ENCODE measurements at regions not wholly inside any gene's neighbourhood (a gene's known extent, or its start where the extent isn't known, plus 50 kb on each side); places are given as distances from the start of the nearest gene placed in this dataset.

DNA sequence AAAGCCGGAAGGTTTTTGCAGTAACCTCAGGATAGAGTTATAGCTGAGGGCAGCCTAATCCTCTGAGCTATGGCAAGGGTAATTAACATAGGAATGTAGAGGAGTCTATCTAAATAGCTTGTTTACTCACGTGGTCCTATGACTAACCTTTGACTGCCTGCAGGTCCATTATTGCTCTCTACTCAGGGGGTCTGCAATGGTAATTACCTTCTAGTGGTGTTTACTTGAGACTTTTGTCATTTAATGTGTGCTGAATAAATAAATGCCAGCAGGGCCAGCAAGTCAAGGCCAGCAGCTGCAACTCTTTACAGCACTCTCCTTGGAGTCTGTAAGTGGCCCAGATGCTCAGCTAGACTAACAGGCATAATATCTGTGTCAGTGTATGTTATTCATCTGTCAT, 212.7 kb upstream of the FMR1 start:
- DNase-seq = no peak

DNA sequence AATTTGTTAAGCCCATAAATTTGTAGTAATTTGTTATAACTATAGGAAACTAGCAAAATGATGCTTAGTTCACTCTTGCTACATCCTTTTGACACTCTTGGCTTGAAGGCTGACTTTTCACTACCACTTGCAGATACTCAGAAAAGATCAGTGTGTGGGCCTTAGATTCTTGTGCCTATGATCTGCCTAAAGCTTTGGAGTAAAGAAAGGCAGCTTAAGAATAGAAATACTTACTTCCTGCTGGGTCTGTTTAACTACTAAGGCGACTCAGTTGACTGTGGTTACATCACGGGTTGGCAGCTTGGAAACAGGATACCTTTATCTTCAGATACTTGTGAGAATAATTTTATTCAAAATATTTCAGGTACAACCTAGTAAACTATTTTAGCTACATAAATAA, 201.4 kb upstream of the FMR1 start:
- no peak for DNase-seq

DNA sequence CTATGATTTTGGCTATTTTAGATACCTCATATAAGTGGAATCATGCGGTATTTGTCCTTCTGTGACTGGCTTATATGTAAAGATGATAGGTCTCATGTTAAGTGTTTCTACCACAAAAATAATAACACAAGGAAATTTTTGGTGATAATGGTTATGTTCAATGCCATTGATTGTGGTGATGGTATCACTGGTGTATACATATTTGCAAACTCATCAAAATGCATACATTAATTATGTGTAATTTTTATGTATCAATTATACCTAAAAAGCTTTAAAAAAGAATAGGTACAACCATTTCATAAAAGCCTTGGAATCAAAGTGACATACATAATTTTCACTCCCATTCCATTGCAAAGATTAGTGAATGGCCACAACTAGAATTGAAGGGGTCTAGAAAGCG, 178.3 kb upstream of the FMR1 start:
- no peak for DNase-seq

DNA sequence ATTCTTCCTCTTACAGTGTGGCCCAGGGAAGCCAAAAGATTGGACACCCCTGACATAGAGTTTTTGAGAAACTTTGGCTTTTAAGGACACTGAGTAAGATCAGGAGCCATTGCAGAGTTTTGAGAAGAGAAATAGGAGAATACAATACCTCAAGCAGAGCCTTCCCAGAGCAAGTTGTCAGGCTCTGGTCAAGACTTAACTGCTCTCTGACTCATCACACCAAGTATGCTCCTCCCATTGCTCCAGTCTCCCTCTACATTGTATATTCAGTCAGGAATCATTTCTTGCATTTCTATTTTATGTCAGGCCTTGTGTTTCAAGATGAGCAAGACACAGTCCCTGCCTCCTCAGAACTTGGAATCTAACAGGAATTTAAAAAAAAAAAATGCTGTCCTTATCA, 176.4 kb upstream of the FMR1 start:
- no peak for DNase-seq

DNA sequence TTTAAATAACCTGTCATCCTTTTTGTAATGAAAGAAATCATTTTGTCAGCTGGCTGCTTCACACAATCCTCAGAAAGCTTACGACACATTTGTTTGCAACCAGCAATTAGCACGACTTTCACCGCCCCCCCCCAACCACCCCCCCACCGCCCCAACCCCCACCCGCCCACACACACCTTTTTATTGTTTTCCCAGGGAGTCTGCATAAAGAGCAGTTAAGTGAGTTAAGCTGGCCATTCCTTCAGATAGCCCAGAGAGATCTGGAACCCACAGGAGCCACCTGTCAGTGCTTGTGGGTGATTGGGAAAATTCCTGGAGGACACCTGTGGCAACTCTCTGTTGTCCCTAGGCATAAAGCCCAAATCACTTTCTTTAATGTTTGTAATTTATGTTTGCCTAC, 175.7 kb upstream of the FMR1 start:
- DNase-seq = no peak

DNA sequence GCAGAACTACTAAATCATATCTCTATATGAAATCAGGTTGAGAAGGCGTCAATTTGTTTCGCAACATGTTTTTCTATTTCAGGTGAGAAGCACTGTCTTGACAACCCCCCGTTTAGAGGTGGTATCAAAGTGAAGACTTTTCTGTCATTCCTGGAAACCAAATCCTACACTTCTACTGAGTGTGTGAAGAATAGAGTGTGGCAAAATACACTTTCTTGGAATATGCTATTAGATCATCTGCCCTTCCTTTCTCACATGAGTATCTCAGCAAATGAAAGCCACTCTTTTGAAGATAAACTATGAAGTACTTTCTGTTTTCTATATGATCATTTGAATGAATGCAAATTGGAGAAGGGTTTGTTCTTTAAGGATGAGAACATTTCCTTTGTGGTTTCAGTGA, 174.0 kb upstream of the FMR1 start:
- DNase-seq = no peak

- DNase-seq = no peak
Observed at GRCh38 chrX:147738265-147738664, 173.5 kb upstream of the FMR1 start.

DNA sequence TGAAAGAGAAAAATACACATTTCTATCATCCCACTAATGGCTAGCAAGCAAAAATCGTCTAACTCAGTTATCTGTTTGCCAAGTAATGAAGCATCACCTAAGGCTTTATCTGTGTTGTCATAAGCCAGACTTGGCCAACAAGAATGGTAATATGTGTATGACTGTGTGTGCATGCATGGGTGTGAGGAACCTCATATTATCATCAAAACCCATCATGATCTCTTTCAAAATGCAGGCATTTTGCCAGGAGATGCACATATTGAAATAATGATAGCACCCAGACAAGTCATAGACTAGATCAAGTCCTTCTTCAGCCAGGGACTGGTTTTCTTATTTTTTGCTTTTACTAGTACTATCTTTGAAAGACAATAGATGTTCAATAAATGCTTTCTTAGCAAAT, 172.5 kb upstream of the FMR1 start:
- no peak for DNase-seq

GRCh38 chrX:147741776-147742175, 169.9 kb upstream of the FMR1 start:
- DNase-seq = no peak

DNA sequence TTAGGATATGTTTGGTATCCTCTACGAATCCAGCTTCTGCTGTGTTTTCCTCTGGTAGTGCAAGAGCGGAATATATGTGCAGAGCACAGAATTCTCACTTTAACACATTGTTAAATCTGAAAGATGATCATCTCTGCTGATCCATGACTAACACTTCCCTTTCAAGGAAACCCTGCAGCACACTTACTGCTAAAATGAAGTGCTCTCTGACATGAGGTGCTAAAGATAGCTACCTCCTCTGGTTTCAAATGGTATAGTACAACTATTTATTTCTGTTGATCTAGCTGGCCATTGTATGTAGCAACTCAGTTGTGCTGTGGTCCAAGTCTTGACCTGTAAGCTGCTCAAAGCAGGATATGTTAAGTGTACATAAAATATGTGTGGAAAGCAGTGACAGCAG, 162.4 kb upstream of the FMR1 start:
- DNase-seq = no peak

GRCh38 chrX:147757750-147758149, 154.0 kb upstream of the FMR1 start:
- DNase-seq = no peak

GRCh38 chrX:147763131-147763530, 148.6 kb upstream of the FMR1 start:
- no peak for DNase-seq

- DNase-seq = no peak
Observed at GRCh38 chrX:147764868-147765267, 146.9 kb upstream of the FMR1 start.

GRCh38 chrX:147770858-147771257, 140.9 kb upstream of the FMR1 start:
- DNase-seq = no peak

DNA sequence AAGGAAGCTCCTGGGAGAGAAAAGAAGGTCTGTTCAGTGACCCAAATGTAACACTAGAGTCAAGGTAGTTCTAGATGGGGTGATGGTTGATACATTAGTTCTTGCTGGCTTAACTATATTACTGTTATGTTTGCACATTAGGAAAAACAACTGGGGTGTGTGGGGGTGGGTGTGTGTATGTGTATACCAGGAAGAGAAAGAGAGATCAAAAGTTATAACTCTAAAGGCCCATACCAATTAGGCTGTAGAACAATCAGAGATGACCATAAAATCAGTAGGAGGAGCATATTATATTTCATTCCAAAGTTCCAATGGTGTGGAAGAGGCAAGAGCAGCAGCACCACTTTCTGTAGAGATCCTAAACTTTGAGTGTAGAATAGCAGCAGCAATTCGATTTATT, 134.7 kb upstream of the FMR1 start:
- no peak for DNase-seq

DNA sequence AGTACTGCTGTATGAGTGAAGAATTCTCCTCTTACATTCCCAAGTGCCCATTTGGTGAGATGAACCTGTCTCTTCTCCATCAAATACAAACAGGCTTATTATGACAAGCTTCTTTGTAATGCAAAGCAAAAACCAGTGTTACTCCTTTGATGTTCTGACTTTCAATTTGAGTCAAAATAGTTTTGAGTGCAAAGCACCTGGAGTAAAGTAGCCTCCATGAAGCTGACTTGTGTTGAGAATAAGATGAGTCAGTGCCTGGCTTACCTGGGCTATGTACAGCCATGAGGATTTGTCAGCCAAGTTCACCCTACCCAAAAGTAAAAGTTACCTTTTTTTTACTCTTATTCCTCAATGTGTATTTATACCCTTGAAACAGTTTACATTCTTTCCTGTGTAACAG, 132.5 kb upstream of the FMR1 start:
- DNase-seq = no peak

DNA sequence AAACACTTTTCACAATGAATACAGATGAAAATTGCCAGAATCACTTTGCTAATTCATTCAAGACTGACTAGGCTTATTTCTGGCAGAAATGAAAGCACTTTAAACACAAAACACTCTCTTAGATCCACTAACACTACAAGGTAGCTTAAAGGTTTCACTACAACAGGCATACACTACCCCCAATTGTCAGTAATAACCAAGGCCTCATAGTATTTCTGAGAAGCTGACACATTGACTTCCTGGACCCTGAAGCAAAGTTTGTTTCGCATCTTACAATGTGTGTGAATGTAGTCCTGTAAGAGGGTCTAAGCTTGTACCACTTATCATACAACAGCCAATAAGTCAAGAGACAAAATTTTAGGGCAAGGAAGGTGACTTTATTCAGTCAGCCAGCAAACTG, 129.9 kb upstream of the FMR1 start:
- no peak for DNase-seq

GRCh38 chrX:147788641-147789350, 122.9 kb upstream of the FMR1 start:
- DNase-seq = no peak

GRCh38 chrX:147800663-147801062, 111.1 kb upstream of the FMR1 start:
- DNase-seq = no peak

DNA sequence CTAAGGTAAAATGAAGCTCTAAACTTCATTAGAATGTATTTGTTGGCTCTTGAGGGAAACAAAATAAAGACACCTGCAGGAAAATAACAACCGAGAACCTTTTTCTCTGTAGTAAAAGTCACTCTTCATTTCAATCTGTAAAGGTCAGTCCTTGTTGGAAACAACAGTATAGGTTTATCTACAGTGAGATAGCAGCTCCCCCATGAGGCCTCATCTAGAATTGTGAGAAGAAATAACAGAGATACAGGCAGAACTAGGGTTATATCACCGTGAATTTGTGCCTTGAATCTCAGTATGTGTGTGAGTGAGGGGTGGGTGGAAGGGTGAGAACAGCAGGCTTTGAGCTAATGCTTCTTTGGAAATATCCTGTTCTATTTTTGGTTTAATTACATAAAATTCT, 107.8 kb upstream of the FMR1 start:
- DNase-seq = peak; percentile 1

GRCh38 chrX:147811803-147812202, 99.9 kb upstream of the FMR1 start:
- no peak for DNase-seq

DNA sequence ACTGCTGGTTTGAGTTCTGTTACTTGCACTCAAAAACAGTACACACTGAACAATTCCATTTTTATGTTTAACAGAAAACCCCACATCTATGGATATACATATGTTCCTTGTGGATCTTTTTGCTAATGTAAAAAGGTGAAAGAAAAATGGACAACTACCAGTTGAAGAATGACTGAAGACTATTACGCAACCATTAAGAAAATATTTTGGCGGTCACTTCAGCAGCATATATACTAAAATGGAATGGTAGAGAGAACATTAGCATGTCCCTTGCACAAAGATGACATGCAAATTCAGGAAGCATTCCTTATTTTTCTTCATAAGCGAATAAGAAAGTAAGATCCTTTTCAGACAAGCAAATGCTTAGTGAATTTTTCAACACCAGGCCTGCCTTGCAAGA, 84.6 kb upstream of the FMR1 start:
- DNase-seq = no peak

DNA sequence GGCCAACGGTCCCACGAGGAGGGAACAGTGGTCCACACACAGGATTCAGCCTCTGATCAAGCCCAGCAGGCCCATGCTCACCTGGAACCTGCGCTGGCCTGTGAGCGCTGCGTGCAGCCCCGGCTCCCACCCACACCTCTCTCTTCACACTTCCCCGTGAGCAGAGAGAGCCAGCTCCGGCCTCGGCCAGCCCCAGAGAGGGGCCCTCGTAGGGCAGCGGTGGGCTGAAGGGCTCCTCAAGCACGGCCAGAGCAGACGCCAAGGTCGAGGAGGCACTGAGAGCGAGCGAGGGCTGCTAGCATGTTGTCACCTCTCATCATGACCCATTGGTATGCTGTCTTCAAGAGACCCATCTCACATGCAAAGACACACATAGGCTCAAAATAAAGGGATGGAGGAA, 83.0 kb upstream of the FMR1 start:
- DNase-seq = no peak

GRCh38 chrX:147832707-147833348, 78.9 kb upstream of the FMR1 start:
- DNase-seq = no peak

DNA sequence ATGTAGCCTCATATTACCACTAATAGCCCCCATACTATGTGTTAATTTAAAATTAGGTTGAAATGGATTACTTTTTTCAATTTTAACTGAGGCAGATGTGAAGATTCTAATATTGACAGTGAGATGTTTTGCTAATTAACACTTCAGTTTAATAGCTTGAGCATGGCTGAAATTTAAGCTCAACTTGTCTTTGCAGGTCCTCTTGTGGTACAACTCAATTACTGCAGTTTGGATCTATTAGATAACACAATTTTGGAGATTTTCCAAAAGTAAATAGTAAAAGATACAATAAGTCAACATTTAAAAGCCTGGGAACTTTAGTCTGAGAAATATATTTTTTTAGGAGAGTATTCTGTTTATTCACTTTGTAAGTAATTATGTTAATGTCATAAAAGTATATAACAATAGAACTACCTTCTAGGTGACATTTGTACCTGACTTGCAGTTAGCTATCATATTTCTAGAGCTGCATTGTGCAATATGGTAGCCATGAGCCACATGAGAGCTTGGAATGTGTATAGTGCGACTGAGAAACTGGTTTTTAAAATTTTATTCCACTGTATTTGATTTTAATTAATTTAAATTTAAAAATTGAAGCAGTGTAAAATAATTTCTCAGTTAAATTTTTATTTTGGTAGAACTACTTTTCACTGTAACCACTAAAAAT, 73.1 kb upstream of the FMR1 start:
- no peak for DNase-seq
